Fibroblast of lung (primary cell): ENCODE measurements at regions not wholly inside any gene's neighbourhood (a gene's known extent, or its start where the extent isn't known, plus 50 kb on each side); places are given as distances from the start of the nearest gene placed in this dataset.

Experiments used
- DNase-seq, 2 donors: peaks; one replicate each; pipeline versions ENCODE4 v3.0.0 to v3.0.0-alpha.2; 2010; ENCODE audit warnings: low read depth in 2 of 2
- H2AFZ ChIP-seq: 2 replicates; pipeline ENCODE4 v1.5.1; 2012; ENCODE audit warnings: low read length, control low read depth, inconsistent platforms
- H3K27ac ChIP-seq: 2 replicates; pipeline ENCODE4 v1.5.1; 2011; ENCODE audit warnings: low read length, control low read depth; ENCODE audit not compliant: insufficient read depth
- H3K27me3 ChIP-seq: 2 replicates; pipeline ENCODE4 v1.5.1; 2011; ENCODE audit warnings: mild to moderate bottlenecking, low read length; ENCODE audit not compliant: control insufficient read depth, insufficient read depth
- H3K36me3 ChIP-seq: 2 replicates; pipeline ENCODE4 v1.5.1; 2011; ENCODE audit warnings: low read length; ENCODE audit not compliant: control insufficient read depth, insufficient read depth
- H3K4me1 ChIP-seq: 2 replicates; pipeline ENCODE4 v1.5.1; 2011; ENCODE audit warnings: low read length; ENCODE audit not compliant: control insufficient read depth, insufficient read depth; ENCODE audit errors: extremely low read depth
- H3K4me2 ChIP-seq: 2 replicates; pipeline ENCODE4 v1.5.1; 2011; ENCODE audit warnings: low read length, control low read depth; ENCODE audit not compliant: insufficient read depth; ENCODE audit errors: extremely low read depth
- H3K4me3 ChIP-seq, 4 experiments: fragments of 200-600 bp in 1 of 4; sonication (generic) in 1 of 4; replicated peaks in 1 of 4; 2 replicates each; pipeline ENCODE4 v1.5.1; 2011 to 2016; ENCODE audit warnings: low read length in 4 of 4, low read depth in 3 of 4, mild to moderate bottlenecking in 3 of 4, control low read depth in 2 of 4, inconsistent platforms in 1 of 4, mixed read lengths in 1 of 4; ENCODE audit not compliant: insufficient read depth in 1 of 4; ENCODE audit errors: control extremely low read depth in 1 of 4
- H3K79me2 ChIP-seq: 2 replicates; pipeline ENCODE4 v1.5.1; 2012; ENCODE audit warnings: mild to moderate bottlenecking, low read length, inconsistent platforms; ENCODE audit not compliant: control insufficient read depth, insufficient read depth
- H3K9ac ChIP-seq: 2 replicates; pipeline ENCODE4 v1.5.1; 2011; ENCODE audit warnings: mild to moderate bottlenecking, low read length, control low read depth; ENCODE audit not compliant: insufficient read depth
- H3K9me3 ChIP-seq: 2 replicates; pipeline ENCODE4 v1.5.1; 2012; ENCODE audit warnings: low read depth, low read length; ENCODE audit not compliant: control insufficient read depth, insufficient read depth
- H4K20me1 ChIP-seq: 2 replicates; pipeline ENCODE4 v1.5.1; 2011; ENCODE audit warnings: low read length; ENCODE audit not compliant: control insufficient read depth, insufficient read depth; ENCODE audit errors: extremely low read depth
- CTCF ChIP-seq, 2 donors: IDR thresholded peaks in 1 of 2; conservative IDR thresholded peaks in 1 of 2; 1 replicate in 1 of 2; 2 replicates in 1 of 2; pipeline ENCODE4 v1.5.1; 2011 to 2012; ENCODE audit warnings: low read length in 2 of 2, control low read depth in 1 of 2, inconsistent platforms in 1 of 2, low read depth in 1 of 2, mild to moderate bottlenecking in 1 of 2
- EZH2 ChIP-seq: IDR thresholded peaks from 2 replicates; pipeline ENCODE4 v1.5.1; 2012; ENCODE audit warnings: low read length, control low read depth, mild to moderate bottlenecking; ENCODE audit errors: missing control alignments

GRCh38 chr12:89250213-89250612 lies 102.1 kb downstream of the DUSP6 start:
- Histone ChIP-seq H3K9me3 (no peaks in the 10 kb centered on the region), H3K9ac (no peak overlapping the region), H3K27ac (no peak overlapping the region), H3K4me2 (no peak overlapping the region), H3K79me2 (no peaks in the 10 kb centered on the region), H4K20me1 (no peaks in the 10 kb centered on the region), H2AFZ (no peak overlapping the region), H3K4me3 (no peak overlapping the region), H3K4me1 (peaks cover 2% of the 10 kb centered on the region), H3K36me3 (no peaks in the 10 kb centered on the region), H3K27me3 (no peaks in the 10 kb centered on the region)
- TF ChIP-seq EZH2, result no peak
- no peak for TF ChIP-seq CTCF (conservative IDR thresholded peaks at IDR 0.05 in 1 of 2, IDR thresholded peaks at IDR 0.05 in 1 of 2; ENCODE audit: low read depth in 1 of 2, low read length in 2 of 2)
- no peak for DNase-seq

DNA sequence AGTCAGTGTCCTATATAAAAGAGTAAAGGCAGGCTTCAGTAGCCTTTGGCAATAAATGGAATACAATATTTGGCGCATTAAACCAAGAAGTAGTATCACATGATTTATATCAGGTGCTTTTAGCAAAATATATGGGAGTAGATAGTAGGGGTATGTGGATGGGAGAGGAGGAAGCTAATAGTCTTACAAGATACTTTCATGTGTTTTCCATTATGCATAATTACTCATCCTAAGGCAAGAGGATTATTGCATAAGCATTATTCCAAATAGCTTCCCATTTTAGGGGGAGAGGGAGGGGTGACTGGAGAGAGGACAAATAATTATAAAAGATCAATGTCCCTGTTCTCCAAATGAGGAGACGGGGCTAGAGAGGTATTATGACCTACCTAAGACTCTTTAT lies 104.3 kb downstream of the DUSP6 start:
- no peak overlapping the region for H3K9ac ChIP-seq
- H3K9me3 ChIP-seq, result no peaks in the 10 kb centered on the region
- no peak overlapping the region for H3K27ac ChIP-seq
- no peaks in the 10 kb centered on the region for H4K20me1 ChIP-seq
- H3K4me1 ChIP-seq, result peaks cover 6% of the 10 kb centered on the region
- no peak overlapping the region for H3K4me3 ChIP-seq
- H3K36me3 ChIP-seq, result no peaks in the 10 kb centered on the region
- no peaks in the 10 kb centered on the region for H3K27me3 ChIP-seq
- H2AFZ ChIP-seq, result no peak overlapping the region
- no peaks in the 10 kb centered on the region for H3K79me2 ChIP-seq
- H3K4me2 ChIP-seq, result no peak overlapping the region
- no peak for DNase-seq
- TF ChIP-seq CTCF (conservative IDR thresholded peaks at IDR 0.05 in 1 of 2, IDR thresholded peaks at IDR 0.05 in 1 of 2; ENCODE audit: low read depth in 1 of 2, low read length in 2 of 2) (no peak), EZH2 (no peak)

GRCh38 chr12:89247541-89247942 lies 104.8 kb downstream of the DUSP6 start:
- TF ChIP-seq EZH2 (no peak), CTCF (conservative IDR thresholded peaks at IDR 0.05 in 1 of 2, IDR thresholded peaks at IDR 0.05 in 1 of 2; ENCODE audit: low read depth in 1 of 2, low read length in 2 of 2) (no peak)
- no peaks in the 10 kb centered on the region for H3K9me3 ChIP-seq
- no peaks in the 10 kb centered on the region for H3K36me3 ChIP-seq
- H3K27me3 ChIP-seq, result no peaks in the 10 kb centered on the region
- no peak overlapping the region for H2AFZ ChIP-seq
- H3K79me2 ChIP-seq, result no peaks in the 10 kb centered on the region
- peaks cover 6% of the 10 kb centered on the region for H3K4me1 ChIP-seq
- no peak for DNase-seq
- H3K9ac ChIP-seq, result no peak overlapping the region
- H3K27ac ChIP-seq, result no peak overlapping the region
- no peaks in the 10 kb centered on the region for H4K20me1 ChIP-seq
- H3K4me2 ChIP-seq, result no peak overlapping the region
- no peak overlapping the region for H3K4me3 ChIP-seq
